ENCODE measurements at regions not wholly inside any gene's neighbourhood (a gene's known extent, or its start where the extent isn't known, plus 50 kb on each side); places are given as distances from the start of the nearest gene placed in this dataset.
"Not testable (repeated sequence)": the region's sequence is repeated elsewhere in the genome, so short reads cannot be mapped to it uniquely, and the experiment has no call there.

DNA sequence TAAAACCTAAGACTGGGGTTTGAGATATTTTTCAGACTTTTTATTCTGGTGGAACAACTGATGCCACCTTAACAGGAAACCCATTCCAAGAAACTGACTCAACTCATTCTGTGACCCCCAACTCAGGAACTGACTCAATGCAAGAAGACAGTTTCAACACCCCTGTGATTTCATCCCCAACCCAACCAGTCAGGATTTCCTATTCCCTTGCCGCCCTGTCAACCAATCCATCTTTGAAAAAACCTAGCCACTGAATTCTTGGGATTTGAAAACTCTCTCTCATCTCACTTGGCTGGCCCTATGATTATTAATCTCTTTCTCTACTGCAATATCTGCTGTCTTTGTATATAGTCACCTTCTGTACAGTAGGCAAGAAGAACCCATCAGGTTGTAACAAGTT, 1211.9 kb upstream of the ATXN8OS start:
- no peak overlapping the region for H3K4me3 ChIP-seq (ENCODE audit: low read depth, low read length)
- Mint-ChIP-seq H3K9me3 (ENCODE audit: unreplicated experiment) (peaks cover 36% of the 10 kb centered on the region), H3K27me3 (ENCODE audit: insufficient read depth, unreplicated experiment) (no peaks in the 10 kb centered on the region), H3K27ac (ENCODE audit: unreplicated experiment) (no peak overlapping the region), H3K4me1 (ENCODE audit: low read depth, unreplicated experiment) (peaks cover 8% of the 10 kb centered on the region), H3K4me3 (ENCODE audit: unreplicated experiment) (no peak overlapping the region), H3K36me3 (ENCODE audit: insufficient read depth, unreplicated experiment) (no peaks in the 10 kb centered on the region)
- no peaks in the 10 kb centered on the region for H3K27me3 ChIP-seq (replicated peaks; ENCODE audit: control insufficient read depth, insufficient read depth, low read length)
- H3K36me3 ChIP-seq (ENCODE audit: control insufficient read depth, insufficient read depth, low read length): no peaks in the 10 kb centered on the region
- peaks cover 5% of the 10 kb centered on the region for H3K9me3 ChIP-seq
- CTCF ChIA-PET: no interaction called here
- BruUV-seq (replicated peaks): no TSS peak
- intact Hi-C loops (cut with micrococcal nuclease; ENCODE audit: unreplicated experiment): no loop called here
- H3K4me1 ChIP-seq: peaks cover 7% of the 10 kb centered on the region; the same call in 1 of the 2 replicates
- POLR2A ChIA-PET: no interaction called here
- TF ChIP-seq, protein P1, sequence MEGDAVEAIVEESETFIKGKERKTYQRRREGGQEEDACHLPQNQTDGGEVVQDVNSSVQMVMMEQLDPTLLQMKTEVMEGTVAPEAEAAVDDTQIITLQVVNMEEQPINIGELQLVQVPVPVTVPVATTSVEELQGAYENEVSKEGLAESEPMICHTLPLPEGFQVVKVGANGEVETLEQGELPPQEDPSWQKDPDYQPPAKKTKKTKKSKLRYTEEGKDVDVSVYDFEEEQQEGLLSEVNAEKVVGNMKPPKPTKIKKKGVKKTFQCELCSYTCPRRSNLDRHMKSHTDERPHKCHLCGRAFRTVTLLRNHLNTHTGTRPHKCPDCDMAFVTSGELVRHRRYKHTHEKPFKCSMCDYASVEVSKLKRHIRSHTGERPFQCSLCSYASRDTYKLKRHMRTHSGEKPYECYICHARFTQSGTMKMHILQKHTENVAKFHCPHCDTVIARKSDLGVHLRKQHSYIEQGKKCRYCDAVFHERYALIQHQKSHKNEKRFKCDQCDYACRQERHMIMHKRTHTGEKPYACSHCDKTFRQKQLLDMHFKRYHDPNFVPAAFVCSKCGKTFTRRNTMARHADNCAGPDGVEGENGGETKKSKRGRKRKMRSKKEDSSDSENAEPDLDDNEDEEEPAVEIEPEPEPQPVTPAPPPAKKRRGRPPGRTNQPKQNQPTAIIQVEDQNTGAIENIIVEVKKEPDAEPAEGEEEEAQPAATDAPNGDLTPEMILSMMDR (IDR thresholded peaks at IDR 0.05; ENCODE audit: insufficient read depth in 1 of 2, low read depth in 1 of 2, low read length in 1 of 2, severe bottlenecking in 1 of 2, unreplicated experiment in 1 of 2): no peak
- DNase-seq: no peak

- H3K27me3 ChIP-seq (replicated peaks; ENCODE audit: control insufficient read depth, insufficient read depth, low read length); H3K36me3 Mint-ChIP-seq (ENCODE audit: insufficient read depth, unreplicated experiment); H3K4me3 ChIP-seq (ENCODE audit: low read depth, low read length); H3K9me3 ChIP-seq; POLR2A ChIA-PET; H3K4me3 Mint-ChIP-seq (ENCODE audit: unreplicated experiment); H3K27me3 Mint-ChIP-seq (ENCODE audit: insufficient read depth, unreplicated experiment); H3K36me3 ChIP-seq (ENCODE audit: control insufficient read depth, insufficient read depth, low read length); intact Hi-C loops (cut with micrococcal nuclease; ENCODE audit: unreplicated experiment); H3K4me1 ChIP-seq; CTCF ChIA-PET; H3K4me1 Mint-ChIP-seq (ENCODE audit: low read depth, unreplicated experiment); BruUV-seq (replicated peaks): not testable (repeated sequence)
- peak; percentile 17 to 46 for DNase-seq
- Mint-ChIP-seq H3K27ac (ENCODE audit: unreplicated experiment) (peak overlapping the region; percentile 27), H3K9me3 (ENCODE audit: unreplicated experiment) (peaks cover 25% of the 10 kb centered on the region)
Observed at GRCh38 chr13:68893721-68894120, 1213.9 kb upstream of the ATXN8OS start.

DNA sequence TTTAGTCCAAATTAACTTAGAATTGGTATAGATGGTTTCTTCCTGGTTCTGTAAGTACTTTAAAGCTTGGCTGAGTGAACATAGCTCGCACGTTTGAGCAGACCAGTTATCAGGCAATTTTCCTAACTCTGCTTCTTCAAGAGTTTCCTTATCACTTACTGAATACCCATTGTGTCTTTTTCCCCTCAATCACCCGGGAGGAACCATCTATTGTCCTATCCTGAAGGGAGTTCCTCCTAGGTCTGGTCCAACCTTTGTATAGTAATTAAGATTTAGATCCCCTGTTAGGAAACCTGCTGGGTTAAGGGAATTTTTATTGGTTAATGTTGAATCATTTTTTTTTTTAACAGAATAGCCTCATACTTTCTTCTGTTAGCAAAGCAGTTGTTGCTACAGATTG, 1215.0 kb upstream of the ATXN8OS start:
- H3K9me3 Mint-ChIP-seq (ENCODE audit: unreplicated experiment): peaks cover 13% of the 10 kb centered on the region
- POLR2A ChIA-PET; H3K4me1 ChIP-seq; H3K9me3 ChIP-seq; H3K36me3 ChIP-seq (ENCODE audit: control insufficient read depth, insufficient read depth, low read length); H3K27me3 Mint-ChIP-seq (ENCODE audit: insufficient read depth, unreplicated experiment); intact Hi-C loops (cut with micrococcal nuclease; ENCODE audit: unreplicated experiment); DNase-seq; BruUV-seq (replicated peaks); H3K27ac Mint-ChIP-seq (ENCODE audit: unreplicated experiment); H3K4me3 Mint-ChIP-seq (ENCODE audit: unreplicated experiment); H3K36me3 Mint-ChIP-seq (ENCODE audit: insufficient read depth, unreplicated experiment); H3K27me3 ChIP-seq (replicated peaks; ENCODE audit: control insufficient read depth, insufficient read depth, low read length); CTCF ChIA-PET; H3K4me3 ChIP-seq (ENCODE audit: low read depth, low read length); H3K4me1 Mint-ChIP-seq (ENCODE audit: low read depth, unreplicated experiment): not testable (repeated sequence)

DNA sequence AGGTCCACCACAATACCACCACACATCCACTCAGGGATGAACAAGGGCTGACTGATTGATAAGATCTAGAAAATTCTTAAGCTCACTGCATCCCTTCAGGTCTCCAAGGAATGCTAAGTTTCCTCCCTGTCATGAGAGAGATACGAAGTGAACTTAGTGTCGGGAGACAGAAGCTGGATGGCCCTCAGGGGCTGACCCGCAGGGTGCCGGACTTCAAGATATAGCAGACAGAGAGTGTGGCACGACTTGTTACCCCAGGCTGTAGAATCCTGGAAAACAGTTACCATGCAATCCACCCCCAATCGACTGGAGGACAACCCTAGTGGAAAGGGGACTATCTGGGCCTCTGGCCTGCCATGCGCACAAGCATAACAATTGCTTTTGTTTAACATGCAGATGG, 1217.5 kb upstream of the ATXN8OS start:
- H3K9me3 ChIP-seq; H3K27ac Mint-ChIP-seq (ENCODE audit: unreplicated experiment); H3K27me3 ChIP-seq (replicated peaks; ENCODE audit: control insufficient read depth, insufficient read depth, low read length); BruUV-seq (replicated peaks); H3K4me3 Mint-ChIP-seq (ENCODE audit: unreplicated experiment); H3K36me3 Mint-ChIP-seq (ENCODE audit: insufficient read depth, unreplicated experiment); H3K4me1 ChIP-seq; CTCF ChIA-PET; intact Hi-C loops (cut with micrococcal nuclease; ENCODE audit: unreplicated experiment); H3K36me3 ChIP-seq (ENCODE audit: control insufficient read depth, insufficient read depth, low read length); DNase-seq; H3K4me1 Mint-ChIP-seq (ENCODE audit: low read depth, unreplicated experiment); H3K4me3 ChIP-seq (ENCODE audit: low read depth, low read length); POLR2A ChIA-PET; H3K27me3 Mint-ChIP-seq (ENCODE audit: insufficient read depth, unreplicated experiment): not testable (repeated sequence)
- H3K9me3 Mint-ChIP-seq (ENCODE audit: unreplicated experiment): peaks cover 10% of the 10 kb centered on the region

Data from Caco-2 (cell line).